Stimulated activated memory B cell treated with anti-CD40 and anti-IgM and Interleukin-4, amounts not matched to agents 10 μg/mL and 1 μg/mL and 100 μg/mL, for 72 hours (primary cell): ENCODE measurements at regions not wholly inside any gene's neighbourhood (a gene's known extent, or its start where the extent isn't known, plus 50 kb on each side); places are given as distances from the start of the nearest gene placed in this dataset.

Experiments used
- ATAC-seq: fragments of 150-1000 bp; cut with Tn5 transposase; 2 replicates; pipeline ENCODE4 v1.10.0; 2021
- H3K27ac Mint-ChIP-seq: one replicate; pipeline ENCODE4 v1.8.0; 2022; ENCODE audit warnings: mild to moderate bottlenecking, mixed read lengths
- H3K27me3 Mint-ChIP-seq: one replicate; pipeline ENCODE4 v1.8.0; 2022; ENCODE audit warnings: mixed read lengths
- H3K36me3 Mint-ChIP-seq: one replicate; pipeline ENCODE4 v1.8.0; 2022; ENCODE audit warnings: mixed read lengths
- H3K4me1 Mint-ChIP-seq: one replicate; pipeline ENCODE4 v1.8.0; 2022; ENCODE audit warnings: mixed read lengths
- H3K4me3 Mint-ChIP-seq: one replicate; pipeline ENCODE4 v1.8.0; 2022; ENCODE audit warnings: mild to moderate bottlenecking, moderate library complexity, mixed read lengths
- H3K9me3 Mint-ChIP-seq: one replicate; pipeline ENCODE4 v1.8.0; 2022; ENCODE audit warnings: mixed read lengths

GRCh38 chr13:63112799-63113395 is 1697.2 kb upstream of the PCDH20 start:
- H3K4me3 Mint-ChIP-seq, result no peak overlapping the region
- H3K27ac Mint-ChIP-seq, result no peak overlapping the region
- H3K4me1 Mint-ChIP-seq, result no peaks in the 10 kb centered on the region
- no peaks in the 10 kb centered on the region for H3K36me3 Mint-ChIP-seq
- peaks cover 3% of the 10 kb centered on the region for H3K9me3 Mint-ChIP-seq
- ATAC-seq, result no peak
- H3K27me3 Mint-ChIP-seq, result no peaks in the 10 kb centered on the region

- Mint-ChIP-seq H3K4me3 (no peak overlapping the region), H3K9me3 (peaks cover 3% of the 10 kb centered on the region), H3K4me1 (no peaks in the 10 kb centered on the region)
These were observed 1694.8 kb upstream of the PCDH20 start for GRCh38 chr13:63110466-63110865.

GRCh38 chr13:63107179-63107943 is 1691.7 kb upstream of the PCDH20 start:
- no peaks in the 10 kb centered on the region for H3K9me3 Mint-ChIP-seq
- no peak for ATAC-seq
- no peak overlapping the region for H3K27ac Mint-ChIP-seq
- H3K36me3 Mint-ChIP-seq, result no peaks in the 10 kb centered on the region
- H3K4me3 Mint-ChIP-seq, result no peak overlapping the region
- H3K27me3 Mint-ChIP-seq, result no peaks in the 10 kb centered on the region
- H3K4me1 Mint-ChIP-seq, result no peaks in the 10 kb centered on the region

More at GRCh38 chr13:63110466-63110865, 1694.8 kb upstream of the PCDH20 start:
- no peak for ATAC-seq
- Mint-ChIP-seq H3K27ac (no peak overlapping the region), H3K36me3 (no peaks in the 10 kb centered on the region), H3K27me3 (no peaks in the 10 kb centered on the region)

GRCh38 chr13:63094717-63095116 is 1679.1 kb upstream of the PCDH20 start:
- Mint-ChIP-seq H3K9me3 (peaks cover 7% of the 10 kb centered on the region), H3K27me3 (no peaks in the 10 kb centered on the region), H3K36me3 (no peaks in the 10 kb centered on the region), H3K4me1 (no peaks in the 10 kb centered on the region), H3K27ac (no peak overlapping the region), H3K4me3 (no peak overlapping the region)
- no peak for ATAC-seq

GRCh38 chr13:63093907-63094469 is 1678.3 kb upstream of the PCDH20 start:
- Mint-ChIP-seq H3K27me3 (no peaks in the 10 kb centered on the region), H3K4me3 (no peak overlapping the region), H3K9me3 (peaks cover 4% of the 10 kb centered on the region), H3K4me1 (no peaks in the 10 kb centered on the region), H3K36me3 (no peaks in the 10 kb centered on the region), H3K27ac (no peak overlapping the region)
- ATAC-seq, result no peak

GRCh38 chr13:63092456-63092855 is 1676.8 kb upstream of the PCDH20 start:
- H3K4me3 Mint-ChIP-seq, result no peak overlapping the region
- no peaks in the 10 kb centered on the region for H3K4me1 Mint-ChIP-seq
- H3K27ac Mint-ChIP-seq, result no peak overlapping the region
- no peak for ATAC-seq
- H3K27me3 Mint-ChIP-seq, result no peaks in the 10 kb centered on the region
- no peaks in the 10 kb centered on the region for H3K36me3 Mint-ChIP-seq
- H3K9me3 Mint-ChIP-seq, result peaks cover 4% of the 10 kb centered on the region

GRCh38 chr13:63090524-63090923 is 1674.9 kb upstream of the PCDH20 start:
- no peaks in the 10 kb centered on the region for H3K4me1 Mint-ChIP-seq
- no peaks in the 10 kb centered on the region for H3K27me3 Mint-ChIP-seq
- no peaks in the 10 kb centered on the region for H3K9me3 Mint-ChIP-seq
- H3K27ac Mint-ChIP-seq, result no peak overlapping the region
- no peak for ATAC-seq
- H3K4me3 Mint-ChIP-seq, result no peak overlapping the region
- H3K36me3 Mint-ChIP-seq, result no peaks in the 10 kb centered on the region

GRCh38 chr13:63088226-63088625 is 1672.6 kb upstream of the PCDH20 start:
- no peak for ATAC-seq
- Mint-ChIP-seq H3K27me3 (no peaks in the 10 kb centered on the region), H3K4me1 (no peaks in the 10 kb centered on the region), H3K4me3 (no peak overlapping the region), H3K36me3 (no peaks in the 10 kb centered on the region), H3K27ac (no peak overlapping the region), H3K9me3 (no peaks in the 10 kb centered on the region)

GRCh38 chr13:63086286-63086685 is 1670.6 kb upstream of the PCDH20 start:
- no peak overlapping the region for H3K4me3 Mint-ChIP-seq
- H3K27ac Mint-ChIP-seq, result no peak overlapping the region
- no peaks in the 10 kb centered on the region for H3K36me3 Mint-ChIP-seq
- H3K9me3 Mint-ChIP-seq, result peaks cover 3% of the 10 kb centered on the region
- no peaks in the 10 kb centered on the region for H3K27me3 Mint-ChIP-seq
- H3K4me1 Mint-ChIP-seq, result no peaks in the 10 kb centered on the region
- no peak for ATAC-seq

GRCh38 chr13:63085851-63086250 is 1670.2 kb upstream of the PCDH20 start:
- peaks cover 6% of the 10 kb centered on the region for H3K9me3 Mint-ChIP-seq
- no peaks in the 10 kb centered on the region for H3K27me3 Mint-ChIP-seq
- ATAC-seq, result no peak
- no peak overlapping the region for H3K27ac Mint-ChIP-seq
- H3K4me3 Mint-ChIP-seq, result no peak overlapping the region
- no peaks in the 10 kb centered on the region for H3K4me1 Mint-ChIP-seq
- no peaks in the 10 kb centered on the region for H3K36me3 Mint-ChIP-seq

- no peaks in the 10 kb centered on the region for H3K4me1 Mint-ChIP-seq
- H3K27ac Mint-ChIP-seq, result no peak overlapping the region
- H3K9me3 Mint-ChIP-seq, result peaks cover 11% of the 10 kb centered on the region
These were observed 1665.9 kb upstream of the PCDH20 start for GRCh38 chr13:63081400-63082014.

GRCh38 chr13:63075126-63075525 is 1659.5 kb upstream of the PCDH20 start:
- Mint-ChIP-seq H3K27me3 (no peaks in the 10 kb centered on the region), H3K9me3 (peaks cover 5% of the 10 kb centered on the region), H3K4me3 (no peak overlapping the region), H3K4me1 (no peaks in the 10 kb centered on the region), H3K27ac (no peak overlapping the region), H3K36me3 (no peaks in the 10 kb centered on the region)
- no peak for ATAC-seq

More at GRCh38 chr13:63081400-63082014, 1665.9 kb upstream of the PCDH20 start:
- H3K4me3 Mint-ChIP-seq, result no peak overlapping the region
- no peak for ATAC-seq
- H3K27me3 Mint-ChIP-seq, result no peaks in the 10 kb centered on the region
- no peaks in the 10 kb centered on the region for H3K36me3 Mint-ChIP-seq

- Mint-ChIP-seq H3K4me3 (no peak overlapping the region), H3K9me3 (peaks cover 7% of the 10 kb centered on the region), H3K4me1 (no peaks in the 10 kb centered on the region), H3K27ac (no peak overlapping the region), H3K36me3 (no peaks in the 10 kb centered on the region), H3K27me3 (no peaks in the 10 kb centered on the region)
- no peak for ATAC-seq
These were observed 1634.6 kb upstream of the PCDH20 start for GRCh38 chr13:63050287-63050686.

GRCh38 chr13:63048653-63049052 is 1633.0 kb upstream of the PCDH20 start:
- Mint-ChIP-seq H3K36me3 (no peaks in the 10 kb centered on the region), H3K27ac (no peak overlapping the region), H3K4me1 (no peaks in the 10 kb centered on the region), H3K4me3 (no peak overlapping the region), H3K27me3 (no peaks in the 10 kb centered on the region), H3K9me3 (peaks cover 7% of the 10 kb centered on the region)
- no peak for ATAC-seq

- Mint-ChIP-seq H3K9me3 (peaks cover 4% of the 10 kb centered on the region), H3K27ac (no peak overlapping the region), H3K4me1 (no peaks in the 10 kb centered on the region), H3K36me3 (no peaks in the 10 kb centered on the region), H3K4me3 (no peak overlapping the region), H3K27me3 (no peaks in the 10 kb centered on the region)
- no peak for ATAC-seq
These were observed 1629.1 kb upstream of the PCDH20 start for GRCh38 chr13:63044589-63045313.
